Cerebellar nuclear complex (tissue), 1 donor: ENCODE measurements at regions not wholly inside any gene's neighbourhood (a gene's known extent, or its start where the extent isn't known, plus 50 kb on each side); places are given as distances from the start of the nearest gene placed in this dataset.

Source experiments
- DNase-seq, 2 experiments: peaks; one replicate each; lab custom pipeline; 2025; lab: John Stamatoyannopoulos, UW

DNA sequence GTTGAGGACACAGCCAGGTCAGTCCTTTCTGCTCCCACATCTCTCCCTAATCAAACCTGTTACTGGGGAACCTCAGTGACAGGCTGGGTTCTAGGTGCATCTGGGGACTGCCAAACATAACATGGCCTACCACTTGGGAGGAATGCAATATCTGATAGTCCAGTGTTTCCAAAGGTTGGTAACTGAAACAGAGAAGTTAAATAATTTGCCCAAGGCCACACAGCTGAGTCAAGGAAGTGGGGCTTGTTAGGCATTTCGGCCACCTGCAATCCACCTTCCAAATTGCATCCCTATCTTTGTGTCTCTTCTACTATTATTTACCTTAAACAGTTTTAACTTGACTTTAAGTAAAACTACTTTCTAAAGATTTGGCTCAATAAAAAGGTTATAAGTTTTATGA lies 731.3 kb downstream of the UQCRFS1 start:
- no peak for DNase-seq

DNA sequence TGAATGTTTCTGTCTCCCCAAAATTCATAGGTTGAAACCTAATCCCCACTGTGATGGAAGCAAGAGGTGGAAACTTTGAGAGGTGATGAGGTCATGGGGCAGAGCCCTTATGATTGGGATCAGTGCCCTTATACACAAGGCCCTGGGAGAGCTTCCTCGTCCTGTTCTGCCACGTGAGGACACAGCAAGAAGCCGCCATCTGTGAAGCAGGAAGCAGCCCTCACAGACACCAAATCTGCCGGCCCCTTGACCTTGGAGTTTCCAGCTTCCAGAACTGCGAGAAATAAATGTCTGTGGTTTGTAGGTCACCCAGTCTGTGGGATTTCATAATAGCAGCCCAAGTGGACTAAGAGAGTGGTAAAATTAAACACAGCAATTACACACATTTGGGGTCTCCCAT lies 737.4 kb downstream of the UQCRFS1 start:
- DNase-seq: no peak

DNA sequence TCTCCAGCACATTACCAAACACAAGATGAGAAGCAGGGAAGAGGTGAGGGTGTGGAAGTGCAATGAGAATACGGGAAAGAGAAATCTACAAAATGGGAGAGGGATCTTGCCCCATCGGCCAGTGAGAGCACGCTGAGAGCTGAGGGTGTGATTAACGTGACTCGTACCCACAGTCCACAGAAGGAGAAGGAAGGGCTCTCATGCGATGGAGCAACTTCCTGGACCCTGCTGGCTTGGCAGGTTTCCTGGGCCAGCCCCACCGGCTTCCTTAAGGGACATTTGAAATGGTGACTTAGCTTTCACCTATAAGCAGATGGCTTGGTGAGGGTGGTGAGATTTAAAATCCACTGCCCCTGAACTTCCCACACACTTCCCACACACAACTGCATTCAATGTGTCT lies 740.1 kb downstream of the UQCRFS1 start:
- no peak for DNase-seq

DNA sequence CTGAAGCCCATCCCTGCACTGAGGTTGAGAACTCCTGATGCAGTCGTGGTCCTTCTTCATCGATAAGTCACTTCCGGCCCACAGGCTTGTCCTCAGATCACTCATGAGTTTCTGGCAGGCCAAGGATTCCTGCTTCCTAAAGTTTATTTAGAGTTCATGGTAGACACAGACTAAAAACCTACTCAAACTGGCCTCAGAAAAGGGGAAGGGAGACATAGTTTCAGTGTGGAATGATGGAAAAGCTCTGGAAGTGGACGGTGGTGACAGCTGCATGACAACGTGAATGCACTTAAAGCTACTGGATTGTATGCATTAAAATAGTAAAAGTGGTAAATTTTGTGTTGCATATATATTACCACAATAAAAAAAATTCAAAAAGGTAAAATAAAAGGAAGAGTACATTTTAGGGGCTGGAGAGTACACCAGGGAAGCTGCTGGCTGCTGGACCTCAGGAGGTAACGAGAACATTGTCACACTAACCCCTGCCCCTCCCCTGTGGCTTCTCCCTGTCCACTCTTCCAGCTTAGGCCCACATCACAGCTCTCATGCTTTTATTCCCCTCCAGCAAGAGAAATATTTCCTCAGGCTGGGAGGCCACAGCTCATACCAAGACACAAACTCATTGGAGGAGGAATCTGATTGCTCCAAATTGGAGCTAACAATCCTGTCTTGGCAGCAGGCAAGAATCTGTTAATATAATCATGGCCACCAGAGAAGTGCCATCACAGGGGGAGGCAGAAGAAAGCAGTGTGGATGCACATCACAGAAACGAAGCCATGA lies 741.0 kb downstream of the UQCRFS1 start:
- DNase-seq: no peak

DNA sequence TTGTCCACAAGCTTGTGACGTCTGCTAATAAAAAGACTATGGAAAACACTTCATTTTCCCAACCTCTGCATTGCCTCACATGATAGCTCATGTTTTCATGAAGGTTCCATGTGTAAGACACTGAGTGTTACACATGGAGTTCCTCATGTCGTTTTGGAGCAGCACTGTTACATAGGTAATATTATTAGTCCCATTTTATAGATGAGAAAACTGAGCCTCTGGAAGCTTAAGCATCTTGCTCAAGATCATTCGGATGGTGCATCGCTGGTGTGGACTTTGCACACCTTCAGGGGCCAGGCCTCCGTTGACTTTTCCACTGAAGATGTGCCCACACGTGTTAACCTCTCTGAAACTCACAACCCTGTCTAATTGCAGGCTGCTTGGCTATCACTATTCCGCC lies 743.4 kb downstream of the UQCRFS1 start:
- DNase-seq: no peak

DNA sequence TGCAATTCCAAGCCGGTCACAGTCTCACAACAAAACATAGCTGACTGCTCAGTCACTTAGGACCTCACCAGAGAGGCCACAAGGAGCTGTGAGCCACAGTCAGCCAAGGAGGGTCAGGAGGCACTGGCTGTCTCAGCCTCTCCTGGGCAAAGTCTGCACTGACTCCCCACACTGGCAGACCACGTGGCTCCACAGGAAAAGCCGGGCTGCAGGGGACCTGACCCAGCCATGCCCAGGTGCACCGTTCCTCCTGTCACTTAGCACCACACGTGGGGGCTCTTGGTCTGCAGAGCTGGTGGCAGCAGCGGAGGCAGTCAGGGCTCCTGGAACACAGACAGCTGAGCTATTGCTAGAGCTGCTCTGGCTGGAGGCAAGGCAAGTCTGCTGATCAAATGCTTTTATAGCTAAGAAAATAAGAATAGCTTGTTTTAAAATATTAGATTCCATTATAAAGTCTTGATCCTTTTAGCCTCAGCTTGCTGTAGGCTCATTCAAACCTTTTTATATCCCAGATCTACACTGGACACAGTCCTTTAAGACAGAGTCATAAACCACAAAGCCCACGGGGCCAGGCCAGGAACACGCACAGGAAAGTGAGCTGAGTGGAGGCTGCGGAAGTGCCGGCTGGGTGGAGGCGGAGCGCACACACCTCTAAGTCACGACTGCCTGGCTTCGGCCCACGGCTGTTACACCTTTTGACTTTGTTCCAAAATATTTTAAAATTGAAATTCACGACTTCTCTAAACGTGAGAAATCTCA lies 744.1 kb downstream of the UQCRFS1 start:
- DNase-seq: no peak

DNA sequence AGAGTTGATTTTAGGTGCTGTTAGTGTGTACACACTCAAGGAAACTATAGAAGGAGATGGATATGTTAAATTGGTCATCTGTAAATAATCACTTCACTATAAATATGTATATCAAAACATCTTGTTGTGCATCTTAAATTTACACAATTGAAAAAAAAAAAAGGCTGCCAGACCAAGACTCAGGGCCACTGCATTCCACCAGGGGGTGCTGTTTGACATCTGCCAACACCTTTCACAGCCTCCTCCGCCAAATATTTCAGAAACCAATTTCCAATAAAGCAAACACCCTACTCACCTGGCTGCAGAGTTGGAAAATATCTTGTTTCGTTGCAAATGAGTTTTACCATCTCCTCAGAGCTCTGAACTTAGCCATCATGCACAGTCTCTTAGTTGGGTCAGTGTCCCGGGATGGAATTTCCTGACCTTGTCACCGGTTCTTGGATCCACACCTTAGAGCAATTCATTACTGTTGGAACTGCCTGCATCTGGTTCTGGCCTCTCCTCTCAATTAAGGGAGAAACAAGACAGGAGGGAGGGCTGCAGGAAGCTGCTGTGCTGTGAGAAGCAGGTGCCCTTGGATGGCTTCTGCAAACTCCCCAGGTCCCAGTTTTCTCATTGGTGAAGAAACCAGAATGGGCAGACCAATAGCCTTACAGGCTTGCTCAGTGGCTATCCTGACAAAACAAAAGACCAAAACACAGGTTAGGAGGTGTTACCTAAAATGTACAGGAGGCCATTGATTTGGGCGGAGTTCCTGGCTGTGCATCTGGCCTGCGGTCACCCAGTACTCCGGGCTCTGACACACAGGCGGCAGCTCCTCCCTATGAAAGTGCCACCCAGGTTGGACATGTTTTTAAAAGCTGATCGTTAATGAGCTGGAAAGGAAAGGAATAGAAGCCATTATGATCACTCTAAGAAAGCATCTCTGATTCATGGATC lies 746.6 kb downstream of the UQCRFS1 start:
- no peak for DNase-seq

DNA sequence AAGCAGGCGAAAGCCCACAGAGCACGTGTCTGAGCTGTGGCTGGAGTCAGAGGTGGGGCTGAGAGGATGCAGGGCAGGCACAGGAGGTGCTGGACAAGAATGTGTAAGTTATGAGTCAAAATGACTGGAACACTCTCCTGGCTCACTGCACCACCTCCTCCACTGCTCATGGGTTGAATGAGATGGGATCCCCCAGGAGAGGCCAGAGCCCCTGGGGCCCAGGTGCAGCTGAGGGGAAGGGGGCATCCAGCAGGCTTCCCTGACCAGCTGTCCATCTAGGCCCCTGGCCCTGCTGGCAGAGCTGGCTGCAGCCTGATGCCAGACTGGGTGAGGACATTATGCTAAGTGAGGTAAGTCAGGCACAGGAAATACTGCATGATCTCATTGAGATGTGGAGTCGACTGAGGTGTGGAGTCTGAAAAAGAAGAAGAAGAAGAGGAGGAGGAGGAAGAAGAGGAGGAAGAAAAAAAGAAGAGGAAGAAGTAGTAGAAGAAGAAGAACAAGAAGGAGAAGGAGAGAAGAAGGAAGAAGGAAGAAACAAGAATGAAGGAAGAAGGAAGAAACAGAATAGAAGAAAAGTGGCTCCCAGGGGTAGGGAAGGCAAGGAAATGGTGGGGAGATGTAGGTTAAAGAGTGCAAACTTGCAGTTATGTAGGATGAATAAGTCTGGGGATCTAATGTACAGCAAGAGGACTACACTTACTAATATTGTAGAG lies 747.4 kb downstream of the UQCRFS1 start:
- DNase-seq: no peak

DNA sequence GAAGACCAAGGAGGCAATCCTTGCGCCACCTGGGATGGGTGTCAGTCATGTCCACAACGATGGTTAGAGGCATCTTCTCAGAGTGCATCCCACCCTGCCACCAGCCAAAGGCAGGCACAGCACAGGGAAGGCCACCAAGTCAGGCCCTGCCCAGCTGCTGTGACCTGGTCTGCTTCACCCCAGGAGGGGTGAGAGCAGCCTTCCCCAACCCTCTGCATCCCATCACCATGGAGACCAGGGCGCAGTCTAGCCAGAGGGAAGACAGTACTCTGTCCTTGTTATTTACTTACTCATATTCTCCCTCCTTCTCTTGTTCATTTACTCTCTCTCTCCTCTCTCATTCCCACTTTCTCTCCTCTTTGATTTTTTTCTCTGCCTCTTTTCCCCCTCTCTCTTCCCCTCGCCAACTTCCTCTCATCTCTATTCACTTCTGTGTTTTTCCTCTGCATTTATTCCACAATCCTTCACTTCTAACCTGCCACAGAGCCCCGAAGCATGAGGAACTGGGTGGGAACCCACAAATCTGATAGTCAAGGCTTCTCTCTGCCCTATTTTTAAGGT lies 749.4 kb downstream of the UQCRFS1 start:
- DNase-seq: no peak

DNA sequence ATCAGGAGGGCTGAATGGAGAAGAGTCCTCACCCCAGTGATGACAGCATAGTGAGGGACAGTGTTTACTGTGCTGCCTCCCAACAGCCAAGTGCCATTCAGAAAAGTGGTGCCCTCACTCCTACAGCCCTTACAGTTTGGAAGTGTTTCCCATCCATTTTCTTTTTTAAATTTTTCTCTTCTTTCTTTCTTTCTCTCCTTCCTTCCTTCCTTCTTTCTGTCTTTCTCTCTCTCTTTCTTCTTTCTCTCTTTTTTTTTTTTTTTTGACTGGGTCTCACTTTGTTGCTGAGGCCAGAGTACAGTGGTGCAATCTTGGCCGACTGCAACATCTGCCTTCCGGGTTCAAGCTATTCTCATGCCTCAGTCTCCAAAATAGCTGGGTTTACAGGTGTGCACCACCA lies 755.3 kb downstream of the UQCRFS1 start:
- no peak for DNase-seq

DNA sequence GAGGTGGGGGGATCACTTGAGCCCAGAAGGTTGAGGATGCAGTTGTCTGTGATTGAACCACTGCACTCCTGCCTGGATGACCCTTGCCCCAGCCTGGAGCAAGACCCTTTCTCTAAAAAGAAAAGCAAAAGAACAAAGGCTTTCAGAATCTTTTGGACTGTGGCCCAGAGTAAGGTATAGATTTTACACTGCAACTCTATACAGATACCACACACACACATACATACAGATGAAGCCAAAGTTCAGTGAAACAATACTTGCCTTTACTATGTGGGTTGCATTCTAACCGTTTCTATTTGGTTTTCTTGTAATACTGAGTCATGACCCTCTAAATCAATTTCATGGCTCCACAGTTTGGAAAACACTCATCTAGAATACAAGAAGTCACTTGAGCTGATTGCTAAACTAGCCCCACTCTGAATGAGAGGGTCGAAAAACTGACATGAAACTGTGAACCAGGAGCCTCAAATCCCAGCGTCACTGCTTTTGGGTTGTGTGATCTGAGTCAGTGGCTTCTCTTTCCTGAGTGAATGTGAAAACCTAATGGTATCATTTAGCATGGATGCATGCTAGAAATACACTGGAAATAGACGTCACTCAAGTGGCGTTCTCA lies 756.1 kb downstream of the UQCRFS1 start:
- no peak for DNase-seq

DNA sequence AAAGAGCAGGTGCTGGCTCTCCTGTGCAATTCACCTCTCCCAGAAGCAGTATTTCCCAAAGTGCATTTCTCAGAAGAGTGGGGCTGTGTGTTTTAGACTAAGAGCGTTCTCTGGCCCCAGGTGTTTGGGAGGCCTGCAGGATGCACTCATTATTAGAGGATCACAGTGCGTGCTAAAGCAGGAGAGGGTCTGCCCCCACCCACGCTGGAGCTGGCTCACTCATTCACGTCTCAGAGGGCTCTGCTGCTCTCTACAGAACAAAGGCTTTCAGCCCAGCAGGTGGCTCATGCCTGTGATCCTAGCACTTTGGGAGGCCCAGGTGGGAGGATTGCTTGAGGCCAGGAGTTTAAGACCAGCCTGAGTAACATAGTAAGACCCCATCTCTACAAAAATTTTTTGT lies 756.7 kb downstream of the UQCRFS1 start:
- no peak for DNase-seq

DNA sequence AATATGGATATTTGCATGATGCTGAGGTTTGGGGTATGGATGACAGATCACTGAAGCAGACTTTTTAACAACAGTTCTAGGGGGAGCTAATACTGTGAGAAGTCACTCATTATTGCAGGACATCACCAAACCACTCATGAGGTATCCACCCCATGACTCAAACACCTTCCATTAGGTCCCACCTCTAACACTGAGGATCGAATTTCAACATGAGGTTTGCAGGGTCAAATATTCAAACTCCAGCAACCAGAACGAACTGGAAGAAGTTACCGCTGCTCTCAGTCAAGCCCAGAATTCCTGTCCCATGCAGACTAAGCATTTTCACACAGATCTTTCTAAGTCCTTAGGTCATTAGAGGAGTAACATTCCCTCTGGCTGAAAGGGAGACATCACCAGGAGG lies 758.9 kb downstream of the UQCRFS1 start:
- DNase-seq: no peak

DNA sequence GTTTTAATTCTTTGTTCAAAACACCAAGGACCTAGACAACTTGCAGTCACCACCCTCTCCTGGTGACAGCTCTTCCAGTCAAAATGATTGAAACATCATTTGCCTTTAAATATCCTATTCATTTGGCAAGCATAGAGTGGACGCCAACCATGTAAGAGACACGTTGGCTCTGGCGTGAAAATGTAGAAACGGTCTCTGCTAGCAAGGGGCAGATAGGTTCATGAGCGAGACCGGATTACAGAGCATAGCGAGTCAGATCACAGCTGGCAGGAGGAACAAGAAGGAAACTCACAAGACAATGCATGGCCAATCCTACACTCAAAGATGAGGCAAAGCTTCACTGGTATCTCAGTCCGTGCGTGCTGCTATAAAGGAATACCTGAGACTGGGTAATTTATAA lies 759.5 kb downstream of the UQCRFS1 start:
- no peak for DNase-seq

DNA sequence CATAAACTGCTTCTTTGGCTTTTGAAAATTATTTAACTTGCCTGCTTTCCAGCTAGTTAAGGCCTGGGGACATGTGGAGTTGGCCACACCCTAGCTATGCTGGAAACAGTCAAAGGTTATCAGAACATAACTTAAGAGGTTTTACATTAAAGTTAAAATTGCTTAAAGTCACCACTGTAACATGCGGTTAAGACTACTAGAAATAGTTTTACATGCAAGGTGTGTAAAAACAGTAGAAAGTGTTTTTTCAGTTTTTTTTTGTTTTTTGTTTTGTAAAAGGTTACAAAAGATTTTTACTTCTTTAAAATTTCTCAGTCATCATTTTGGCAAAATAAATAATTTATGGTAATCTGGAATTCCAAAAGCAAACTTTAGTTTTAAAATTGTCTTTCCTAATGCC lies 763.1 kb downstream of the UQCRFS1 start:
- no peak for DNase-seq

DNA sequence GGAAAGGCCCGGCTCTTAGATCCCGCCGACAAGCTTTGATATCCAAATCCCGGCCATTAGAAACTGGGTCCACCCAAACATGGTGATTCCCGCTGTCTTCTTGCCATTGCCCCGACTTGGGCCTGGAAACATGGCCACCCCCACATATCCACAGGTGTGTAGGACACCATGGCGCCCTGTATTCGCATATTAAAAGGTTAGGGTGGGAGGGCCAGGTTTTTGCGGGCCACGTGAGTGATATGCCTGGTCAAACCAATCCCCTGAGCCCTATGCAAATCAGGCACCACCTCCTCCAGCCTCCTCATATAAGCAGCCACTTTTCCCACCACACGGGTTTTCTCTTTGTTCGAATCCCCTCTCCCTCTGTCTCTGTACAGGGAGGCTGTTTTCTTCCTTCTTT lies 766.4 kb downstream of the UQCRFS1 start:
- no peak for DNase-seq

DNA sequence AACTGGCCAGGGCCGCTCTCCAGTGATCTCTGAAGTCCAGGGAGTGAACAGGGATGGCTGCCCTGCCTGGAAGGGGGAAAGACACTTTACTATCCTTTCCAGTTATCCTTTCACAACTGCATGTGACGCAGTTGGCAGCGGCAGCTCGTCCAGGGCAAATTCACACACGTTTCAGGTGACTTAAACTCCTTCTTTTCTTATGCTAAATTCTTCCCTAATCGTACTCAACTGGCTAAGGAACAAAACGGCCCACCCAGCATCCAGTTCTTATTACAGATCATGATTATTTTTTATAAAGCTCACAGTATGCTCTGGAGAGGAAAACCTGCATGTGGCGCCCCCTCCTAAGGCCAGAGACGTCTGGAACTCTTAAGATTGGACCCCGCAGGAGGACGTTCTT lies 767.1 kb downstream of the UQCRFS1 start:
- DNase-seq: no peak

DNA sequence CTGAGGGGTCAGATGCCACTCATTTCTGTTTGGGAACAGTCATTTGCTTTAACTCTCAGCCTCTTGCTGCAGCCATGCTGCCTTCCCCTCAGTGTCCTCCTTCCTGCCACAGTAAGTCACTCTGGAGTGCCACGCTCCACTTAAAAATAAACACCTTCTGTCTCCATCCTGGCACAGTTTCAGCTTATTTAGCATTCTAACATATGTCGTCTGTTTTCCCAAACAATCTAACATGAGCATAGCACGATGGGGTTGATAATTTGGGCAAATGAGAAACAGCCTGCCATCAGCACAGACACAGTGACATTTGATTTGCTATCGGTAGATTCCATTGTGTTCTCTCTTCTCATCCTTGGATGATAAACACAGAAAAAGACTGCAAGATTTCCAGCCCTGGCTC lies 768.6 kb downstream of the UQCRFS1 start:
- no peak for DNase-seq

DNA sequence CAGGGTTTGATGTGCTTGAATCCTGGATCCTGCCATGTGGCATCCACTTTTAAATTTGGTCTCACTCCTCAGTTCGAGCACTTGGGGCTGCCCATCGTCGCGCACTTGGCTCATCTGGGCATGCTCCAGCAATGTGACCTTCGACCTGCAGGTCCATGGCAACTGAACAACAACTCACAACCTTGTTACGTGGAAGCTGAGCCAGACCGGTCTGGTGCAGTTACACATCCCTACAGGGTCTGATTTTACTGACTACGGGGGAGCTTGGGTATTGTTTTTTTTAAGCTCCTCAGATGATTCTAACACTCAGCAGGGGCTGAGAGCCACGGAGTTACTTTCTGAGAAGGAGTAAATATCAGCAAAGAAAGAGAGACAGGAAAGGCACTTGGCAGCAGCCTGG lies 769.6 kb downstream of the UQCRFS1 start:
- DNase-seq: no peak

DNA sequence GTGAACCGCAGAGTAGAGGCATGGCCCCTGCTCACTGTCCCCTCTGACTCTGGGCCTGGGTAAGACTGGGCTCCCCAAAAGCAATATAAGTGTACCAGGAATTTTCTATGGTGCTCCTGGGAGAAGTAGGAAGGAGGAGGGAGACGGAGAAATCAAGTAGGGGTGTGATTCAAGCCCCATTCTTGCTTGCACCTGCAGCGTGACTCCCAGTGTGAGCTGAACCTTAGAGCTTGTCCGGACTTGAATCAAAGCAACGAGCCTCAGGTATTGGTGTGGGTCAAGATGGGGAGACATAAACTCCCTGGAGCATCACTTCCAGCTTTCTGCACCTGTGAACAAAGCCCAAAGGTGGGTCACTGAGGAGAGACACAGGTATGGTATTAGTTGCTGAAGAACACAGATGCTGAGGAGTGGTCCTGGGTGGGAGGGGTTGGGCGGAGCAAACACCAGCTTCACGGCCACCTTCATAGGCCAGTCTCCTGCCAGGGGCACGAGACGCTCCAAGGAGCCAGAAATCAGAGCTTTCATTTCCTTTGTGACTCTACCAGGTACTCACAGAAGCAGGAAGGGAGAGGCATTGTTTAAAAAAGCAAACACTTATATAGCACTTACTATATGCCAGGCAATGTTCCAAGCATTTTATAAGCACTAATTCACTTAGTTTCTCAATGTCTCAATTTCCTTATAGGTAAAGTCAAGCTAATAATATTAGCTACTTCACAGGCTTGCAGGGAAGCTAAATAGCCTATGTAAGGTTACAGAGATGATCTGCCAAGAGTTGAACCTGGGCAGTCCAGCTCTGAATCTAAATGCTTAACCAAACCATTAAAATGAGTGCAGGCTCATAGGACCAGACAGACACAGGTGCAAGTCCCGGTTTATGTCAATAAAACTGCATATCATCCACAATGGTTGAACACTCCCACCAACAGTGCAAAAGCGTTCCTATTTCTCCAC lies 775.3 kb downstream of the UQCRFS1 start:
- no peak for DNase-seq
